KOPT-K1 (cell line): ENCODE measurements at regions not wholly inside any gene's neighbourhood (a gene's known extent, or its start where the extent isn't known, plus 50 kb on each side); places are given as distances from the start of the nearest gene placed in this dataset.
"Not testable (repeated sequence)": the region's sequence is repeated elsewhere in the genome, so short reads cannot be mapped to it uniquely, and the experiment has no call there.

ENCODE experiments used
- H3K27ac ChIP-seq: fragments of 200-600 bp; sonication (generic); 2 replicates; pipeline ENCODE4 v1.5.1; 2016; ENCODE audit warnings: antibody characterized with exemption, mild to moderate bottlenecking, low read depth, low read length; ENCODE audit not compliant: poor library complexity, severe bottlenecking
- H3K36me3 ChIP-seq: fragments of 200-600 bp; sonication (generic); 2 replicates; pipeline ENCODE4 v1.5.1; 2017; ENCODE audit warnings: antibody characterized with exemption, mild to moderate bottlenecking, low read length, moderate library complexity; ENCODE audit not compliant: insufficient read depth
- H3K9me3 ChIP-seq: fragments of 200-600 bp; sonication (generic); 2 replicates; pipeline ENCODE4 v1.5.1; 2017; ENCODE audit warnings: antibody characterized with exemption, low read length, mild to moderate bottlenecking; ENCODE audit not compliant: insufficient read depth, poor library complexity, severe bottlenecking

DNA sequence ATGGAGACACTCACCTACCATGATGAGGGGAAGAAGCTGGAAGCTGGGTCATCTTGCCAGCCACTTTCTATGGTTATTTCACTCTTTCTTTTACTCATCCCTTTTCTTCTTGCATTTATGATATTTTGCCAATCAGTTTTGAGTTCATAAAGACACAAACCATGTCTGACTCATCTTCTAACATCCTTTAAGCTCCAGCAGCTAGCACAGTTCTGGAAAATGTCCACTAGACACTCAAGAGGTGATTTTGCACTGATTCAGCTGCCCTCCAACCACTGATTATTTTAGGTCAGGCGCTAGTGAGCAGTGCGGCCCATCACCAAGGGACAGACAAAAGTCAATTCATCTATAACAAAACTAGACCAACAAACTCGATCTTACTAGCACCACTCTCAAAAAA lies 537.1 kb upstream of the ID2 start:
- Histone ChIP-seq H3K36me3 (no peaks in the 10 kb centered on the region), H3K27ac (no peak overlapping the region)

DNA sequence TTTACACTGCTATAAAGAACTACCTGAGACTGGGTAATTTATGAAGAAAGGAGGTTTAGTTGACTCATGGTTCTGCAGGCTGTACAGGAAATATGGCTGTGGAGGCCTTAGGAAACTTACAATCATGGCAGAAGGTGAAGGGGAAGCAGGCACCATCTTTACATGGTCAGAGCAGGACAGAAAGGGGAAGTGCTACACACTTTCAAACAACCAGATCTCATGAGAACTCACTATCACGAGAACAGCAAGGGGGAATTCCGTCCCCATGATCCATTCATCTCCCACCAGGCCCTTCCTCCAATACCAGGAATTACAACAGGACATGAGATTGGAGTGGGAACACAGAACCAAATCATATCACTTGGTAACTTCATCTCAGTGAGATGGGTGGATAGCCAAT lies 536.5 kb upstream of the ID2 start:
- not testable (repeated sequence) for H3K9me3 ChIP-seq, H3K27ac ChIP-seq, H3K36me3 ChIP-seq

More for the DNA sequence above, 537.1 kb upstream of the ID2 start:
- no peaks in the 10 kb centered on the region for H3K9me3 ChIP-seq

GRCh38 chr2:8146132-8147005 lies 535.5 kb upstream of the ID2 start:
- Histone ChIP-seq H3K9me3 (no peaks in the 10 kb centered on the region), H3K27ac (no peak overlapping the region), H3K36me3 (no peaks in the 10 kb centered on the region)

GRCh38 chr2:8148260-8149006 lies 533.4 kb upstream of the ID2 start:
- H3K27ac ChIP-seq = no peak overlapping the region
- no peaks in the 10 kb centered on the region for H3K36me3 ChIP-seq
- no peaks in the 10 kb centered on the region for H3K9me3 ChIP-seq

GRCh38 chr2:8149007-8149405 lies 532.9 kb upstream of the ID2 start:
- Histone ChIP-seq H3K27ac (no peak overlapping the region), H3K9me3 (no peaks in the 10 kb centered on the region), H3K36me3 (no peaks in the 10 kb centered on the region)

DNA sequence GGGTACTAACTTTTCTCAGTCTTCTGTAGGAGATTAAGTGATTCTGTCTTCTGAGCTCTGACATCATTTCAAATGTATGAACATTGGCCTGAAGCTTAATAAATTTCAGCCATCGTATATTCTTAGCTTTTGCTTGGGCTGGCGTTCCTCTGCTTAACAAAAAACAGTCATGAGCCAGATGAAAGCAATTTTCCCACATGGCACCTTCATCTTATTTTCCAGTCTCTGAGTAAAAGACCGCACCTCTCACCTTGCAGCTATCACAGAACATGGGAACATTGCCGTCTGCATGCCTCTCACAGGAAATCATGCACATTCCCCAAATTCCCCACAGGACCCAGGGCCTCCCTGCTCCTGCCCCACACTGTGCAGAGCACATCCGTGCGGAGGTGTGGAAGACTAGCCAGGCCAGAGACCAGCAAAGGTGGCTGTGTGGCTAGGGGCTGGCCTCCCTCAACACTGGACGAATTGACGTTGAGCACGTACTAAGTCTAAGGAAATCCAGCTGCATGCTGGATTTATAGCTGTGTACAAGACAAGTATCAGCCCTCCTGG lies 531.8 kb upstream of the ID2 start:
- no peaks in the 10 kb centered on the region for H3K9me3 ChIP-seq
- no peak overlapping the region for H3K27ac ChIP-seq
- no peaks in the 10 kb centered on the region for H3K36me3 ChIP-seq

GRCh38 chr2:8151888-8152287 lies 530.0 kb upstream of the ID2 start:
- H3K36me3 ChIP-seq = no peaks in the 10 kb centered on the region
- H3K9me3 ChIP-seq = no peaks in the 10 kb centered on the region
- no peak overlapping the region for H3K27ac ChIP-seq

- Histone ChIP-seq H3K27ac (no peak overlapping the region), H3K36me3 (no peaks in the 10 kb centered on the region), H3K9me3 (no peaks in the 10 kb centered on the region)
Observed at GRCh38 chr2:8152392-8153257, 529.2 kb upstream of the ID2 start.

GRCh38 chr2:8153258-8153718 lies 528.6 kb upstream of the ID2 start:
- H3K9me3 ChIP-seq = no peaks in the 10 kb centered on the region
- no peaks in the 10 kb centered on the region for H3K36me3 ChIP-seq
- H3K27ac ChIP-seq = no peak overlapping the region

GRCh38 chr2:8154270-8154669 lies 527.6 kb upstream of the ID2 start:
- Histone ChIP-seq H3K9me3 (no peaks in the 10 kb centered on the region), H3K27ac (no peak overlapping the region), H3K36me3 (no peaks in the 10 kb centered on the region)

GRCh38 chr2:8154936-8155335 lies 526.9 kb upstream of the ID2 start:
- Histone ChIP-seq H3K36me3 (no peaks in the 10 kb centered on the region), H3K27ac (no peak overlapping the region), H3K9me3 (no peaks in the 10 kb centered on the region)

DNA sequence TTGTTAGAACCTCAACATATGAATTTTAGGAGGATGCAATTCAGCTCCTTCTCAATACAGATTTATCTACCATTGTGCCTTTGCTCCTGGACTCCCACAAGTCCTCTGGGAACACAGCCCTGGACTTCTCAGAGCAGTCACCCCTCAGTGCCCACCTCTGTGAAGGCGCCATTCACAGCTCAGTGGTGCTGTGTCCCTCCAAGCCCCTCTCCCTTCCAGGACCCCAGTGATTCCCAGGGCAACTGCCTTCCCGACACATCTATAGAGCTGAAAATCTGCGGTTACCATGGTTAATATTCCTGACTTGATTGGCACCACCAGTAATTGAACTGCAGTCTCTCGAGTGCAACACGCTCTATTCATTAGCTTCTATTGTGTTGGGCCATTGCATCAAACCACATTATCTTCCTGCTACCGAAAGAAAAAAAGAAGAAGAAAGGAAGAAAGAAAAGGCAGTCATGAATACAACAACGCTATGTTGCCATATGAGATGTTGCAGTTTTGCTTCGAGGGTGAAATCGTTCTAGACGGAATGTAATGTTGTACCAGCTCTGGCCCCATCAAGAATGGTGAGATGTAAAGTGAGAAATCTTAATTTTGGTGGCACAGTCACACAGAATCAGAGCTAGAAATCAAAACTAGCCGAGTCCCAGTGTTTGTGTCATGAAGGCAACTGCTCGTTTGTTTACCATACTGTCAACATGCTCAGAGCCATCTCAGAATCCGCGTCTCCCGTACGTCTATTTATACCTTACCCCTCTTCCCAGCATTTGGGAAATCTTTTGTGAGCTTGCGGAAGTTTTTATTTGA lies 524.0 kb upstream of the ID2 start:
- Histone ChIP-seq H3K36me3 (no peaks in the 10 kb centered on the region), H3K9me3 (no peaks in the 10 kb centered on the region), H3K27ac (no peak overlapping the region)

DNA sequence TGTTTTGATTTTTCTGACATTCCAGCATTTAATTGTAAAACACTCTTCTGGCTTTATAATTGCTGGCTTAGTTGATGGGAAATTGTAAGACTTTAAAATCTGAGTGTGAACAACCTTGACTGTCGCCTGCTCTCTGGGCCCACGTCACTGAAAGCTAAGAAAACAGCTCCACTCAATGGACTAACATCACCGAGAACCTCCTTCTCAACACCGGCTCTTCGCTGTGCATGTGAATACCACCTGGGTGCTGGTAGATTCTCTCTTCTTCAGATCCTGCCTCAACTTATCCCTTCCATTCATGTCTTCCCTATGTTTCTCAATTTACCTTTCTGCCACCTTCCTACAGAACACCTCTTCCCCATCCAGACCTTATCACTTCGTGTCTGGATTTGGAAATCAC lies 523.1 kb upstream of the ID2 start:
- Histone ChIP-seq H3K9me3 (no peaks in the 10 kb centered on the region), H3K27ac (no peak overlapping the region), H3K36me3 (no peaks in the 10 kb centered on the region)
